ENCODE measurements at regions not wholly inside any gene's neighbourhood (a gene's known extent, or its start where the extent isn't known, plus 50 kb on each side); places are given as distances from the start of the nearest gene placed in this dataset.

DNA sequence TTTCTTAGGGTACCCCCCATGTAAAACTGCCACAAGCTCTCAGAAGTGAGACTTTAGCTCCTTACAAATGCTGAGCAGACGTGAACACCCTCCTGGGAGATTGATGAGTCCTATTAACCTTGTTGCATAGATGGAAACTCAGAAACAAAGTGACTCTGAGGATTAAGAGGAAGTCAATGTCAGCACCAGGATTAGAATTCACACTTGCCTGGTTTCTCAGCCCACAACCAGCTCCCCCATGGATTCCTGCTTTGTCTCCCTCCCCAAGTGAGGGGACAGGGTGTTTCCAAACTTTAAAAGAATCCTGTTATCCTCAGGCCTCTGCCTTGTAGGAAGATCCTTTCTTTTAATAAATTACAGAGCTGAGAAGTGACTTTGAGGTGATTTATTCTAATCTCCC lies 324.4 kb downstream of the NDFIP2 start:
- ChIA-PET POLR2A (no interaction called here), CTCF (no interaction called here)
- H3K27me3 ChIP-seq (ENCODE audit: control insufficient read depth, insufficient read depth, low read length): no peaks in the 10 kb centered on the region
- H3K9me3 ChIP-seq (ENCODE audit: control insufficient read depth, insufficient read depth, low read length): peaks cover 13% of the 10 kb centered on the region; the same call in 1 of the 2 replicates
- TF ChIP-seq, protein P1, sequence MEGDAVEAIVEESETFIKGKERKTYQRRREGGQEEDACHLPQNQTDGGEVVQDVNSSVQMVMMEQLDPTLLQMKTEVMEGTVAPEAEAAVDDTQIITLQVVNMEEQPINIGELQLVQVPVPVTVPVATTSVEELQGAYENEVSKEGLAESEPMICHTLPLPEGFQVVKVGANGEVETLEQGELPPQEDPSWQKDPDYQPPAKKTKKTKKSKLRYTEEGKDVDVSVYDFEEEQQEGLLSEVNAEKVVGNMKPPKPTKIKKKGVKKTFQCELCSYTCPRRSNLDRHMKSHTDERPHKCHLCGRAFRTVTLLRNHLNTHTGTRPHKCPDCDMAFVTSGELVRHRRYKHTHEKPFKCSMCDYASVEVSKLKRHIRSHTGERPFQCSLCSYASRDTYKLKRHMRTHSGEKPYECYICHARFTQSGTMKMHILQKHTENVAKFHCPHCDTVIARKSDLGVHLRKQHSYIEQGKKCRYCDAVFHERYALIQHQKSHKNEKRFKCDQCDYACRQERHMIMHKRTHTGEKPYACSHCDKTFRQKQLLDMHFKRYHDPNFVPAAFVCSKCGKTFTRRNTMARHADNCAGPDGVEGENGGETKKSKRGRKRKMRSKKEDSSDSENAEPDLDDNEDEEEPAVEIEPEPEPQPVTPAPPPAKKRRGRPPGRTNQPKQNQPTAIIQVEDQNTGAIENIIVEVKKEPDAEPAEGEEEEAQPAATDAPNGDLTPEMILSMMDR (IDR thresholded peaks at IDR 0.05; ENCODE audit: low read depth, low read length): no peak
- no peak overlapping the region for H3K4me3 ChIP-seq (ENCODE audit: low read depth, low read length)
- H3K27ac ChIP-seq (ENCODE audit: low read depth, low read length): no peak overlapping the region
- no peak for DNase-seq (ENCODE audit: low read depth, low spot score)

DNA sequence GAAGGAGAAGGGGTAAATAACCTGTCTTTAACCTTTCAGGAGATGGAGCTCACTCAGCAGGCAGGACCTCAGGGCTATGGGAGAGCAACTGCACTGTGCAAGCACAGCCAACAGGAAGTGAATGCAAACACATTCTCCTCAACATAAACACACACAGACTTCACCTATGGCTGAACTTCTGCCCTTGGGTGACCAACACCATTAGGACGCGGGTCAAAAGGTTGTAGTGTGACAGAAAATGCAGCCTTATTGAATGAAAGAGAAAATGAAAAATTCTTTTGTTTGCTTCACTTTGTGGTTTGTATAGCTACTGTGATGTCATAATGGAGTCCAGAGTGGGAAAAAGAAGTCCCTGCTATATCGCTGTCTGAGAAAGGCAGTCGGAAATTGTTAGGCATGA lies 323.0 kb downstream of the NDFIP2 start:
- Histone ChIP-seq H3K4me3 (ENCODE audit: low read depth, low read length) (no peak overlapping the region), H3K9me3 (ENCODE audit: control insufficient read depth, insufficient read depth, low read length) (peaks cover 13% of the 10 kb centered on the region; the same call in 1 of the 2 replicates), H3K27ac (ENCODE audit: low read depth, low read length) (no peak overlapping the region), H3K27me3 (ENCODE audit: control insufficient read depth, insufficient read depth, low read length) (no peaks in the 10 kb centered on the region)
- ChIA-PET CTCF (interaction anchor here (1.2 kb wide), 1 partner anchor 539 kb away, joined by 3 read pairs; no protein-coding TSS in a partner anchor), POLR2A (no interaction called here)
- TF ChIP-seq, protein P1 (IDR thresholded peaks at IDR 0.05; ENCODE audit: low read depth, low read length): no peak
- DNase-seq (ENCODE audit: low read depth, low spot score): no peak

DNA sequence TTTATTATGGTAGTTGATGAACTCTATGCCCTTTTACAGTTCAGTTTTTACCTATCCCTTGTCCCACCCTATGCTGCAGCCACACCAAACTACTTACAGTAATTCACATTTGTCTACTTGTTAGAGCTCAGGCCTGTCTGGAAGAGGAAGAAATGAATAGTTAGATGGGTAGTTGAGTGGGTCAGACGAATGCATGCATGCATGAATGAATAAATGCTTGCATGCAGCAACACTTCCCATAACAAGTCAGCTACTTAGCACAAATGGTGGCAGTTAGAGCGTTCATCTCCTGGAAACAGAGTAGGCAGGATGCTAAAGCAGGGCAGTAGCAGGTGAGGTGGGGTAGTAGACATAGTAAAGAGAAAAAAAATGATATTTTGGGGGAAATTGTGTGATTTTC lies 322.3 kb downstream of the NDFIP2 start:
- ChIA-PET POLR2A (no interaction called here), CTCF (interaction anchor here (1.4 kb wide), 1 partner anchor 8 kb away, joined by 3 read pairs; no protein-coding TSS in a partner anchor)
- peaks cover 10% of the 10 kb centered on the region; the same call in 1 of the 2 replicates for H3K9me3 ChIP-seq (ENCODE audit: control insufficient read depth, insufficient read depth, low read length)
- DNase-seq (ENCODE audit: low read depth, low spot score): no peak
- no peaks in the 10 kb centered on the region for H3K27me3 ChIP-seq (ENCODE audit: control insufficient read depth, insufficient read depth, low read length)
- H3K27ac ChIP-seq (ENCODE audit: low read depth, low read length): no peak overlapping the region
- TF ChIP-seq, protein P1 (IDR thresholded peaks at IDR 0.05; ENCODE audit: low read depth, low read length): no peak
- H3K4me3 ChIP-seq (ENCODE audit: low read depth, low read length): no peak overlapping the region

DNA sequence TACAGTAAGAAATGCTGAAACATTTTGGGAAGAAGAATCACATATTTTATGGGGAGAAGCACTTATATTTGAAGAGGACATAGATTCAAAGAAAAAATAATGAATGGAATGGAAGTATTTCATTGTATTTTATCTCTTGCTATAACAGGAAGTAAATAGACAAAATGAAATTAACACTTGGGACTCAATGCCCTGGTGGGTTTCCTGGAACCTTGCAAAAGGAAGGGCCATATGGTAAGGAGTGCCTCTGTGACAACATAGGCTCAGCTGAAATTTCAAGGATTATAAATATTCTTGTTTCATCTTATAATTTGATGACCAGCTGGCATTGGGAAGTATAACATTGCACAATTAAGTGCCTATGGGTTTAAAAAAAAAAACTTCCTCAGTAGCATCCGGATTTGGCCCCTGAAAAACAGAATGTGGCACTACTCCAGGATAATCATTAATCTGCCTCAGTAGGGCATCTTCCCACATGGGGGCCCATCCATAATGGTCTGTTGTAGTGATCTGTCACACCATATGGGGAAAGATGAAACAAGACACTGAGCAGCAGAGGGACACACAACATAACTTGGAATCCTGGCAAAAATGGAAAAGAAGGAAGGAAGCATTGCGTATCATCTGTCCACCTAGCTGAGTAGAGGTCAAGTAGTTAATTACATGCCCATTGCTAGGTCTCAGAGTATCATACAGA lies 321.6 kb downstream of the NDFIP2 start:
- peaks cover 3% of the 10 kb centered on the region; the same call in 1 of the 2 replicates for H3K9me3 ChIP-seq (ENCODE audit: control insufficient read depth, insufficient read depth, low read length)
- H3K27me3 ChIP-seq (ENCODE audit: control insufficient read depth, insufficient read depth, low read length): no peaks in the 10 kb centered on the region
- ChIA-PET POLR2A (no interaction called here), CTCF (interaction anchor here (1.4 kb wide), 1 partner anchor 9 kb away, joined by 3 read pairs; no protein-coding TSS in a partner anchor)
- no peak for DNase-seq (ENCODE audit: low read depth, low spot score)
- TF ChIP-seq, protein P1 (IDR thresholded peaks at IDR 0.05; ENCODE audit: low read depth, low read length): no peak
- no peak overlapping the region for H3K4me3 ChIP-seq (ENCODE audit: low read depth, low read length)
- H3K27ac ChIP-seq (ENCODE audit: low read depth, low read length): no peak overlapping the region

GRCh38 chr13:79799059-79799867 lies 318.3 kb downstream of the NDFIP2 start:
- Histone ChIP-seq H3K27me3 (ENCODE audit: control insufficient read depth, insufficient read depth, low read length) (no peaks in the 10 kb centered on the region), H3K9me3 (ENCODE audit: control insufficient read depth, insufficient read depth, low read length) (no peaks in the 10 kb centered on the region), H3K27ac (ENCODE audit: low read depth, low read length) (no peak overlapping the region), H3K4me3 (ENCODE audit: low read depth, low read length) (no peak overlapping the region)
- CTCF ChIA-PET: interaction anchor here (0.7 to 1.7 kb wide), 3 partner anchors 9 to 565 kb away, joined by 3 to 7 read pairs (median 4); no protein-coding TSS in a partner anchor
- TF ChIP-seq, protein P1 (IDR thresholded peaks at IDR 0.05; ENCODE audit: low read depth, low read length): no peak
- POLR2A ChIA-PET: no interaction called here
- no peak for DNase-seq (ENCODE audit: low read depth, low spot score)

Data from AG04450 (cell line).